ENCODE measurements at regions not wholly inside any gene's neighbourhood (a gene's known extent, or its start where the extent isn't known, plus 50 kb on each side); places are given as distances from the start of the nearest gene placed in this dataset.
"Not testable (repeated sequence)": the region's sequence is repeated elsewhere in the genome, so short reads cannot be mapped to it uniquely, and the experiment has no call there.

DNA sequence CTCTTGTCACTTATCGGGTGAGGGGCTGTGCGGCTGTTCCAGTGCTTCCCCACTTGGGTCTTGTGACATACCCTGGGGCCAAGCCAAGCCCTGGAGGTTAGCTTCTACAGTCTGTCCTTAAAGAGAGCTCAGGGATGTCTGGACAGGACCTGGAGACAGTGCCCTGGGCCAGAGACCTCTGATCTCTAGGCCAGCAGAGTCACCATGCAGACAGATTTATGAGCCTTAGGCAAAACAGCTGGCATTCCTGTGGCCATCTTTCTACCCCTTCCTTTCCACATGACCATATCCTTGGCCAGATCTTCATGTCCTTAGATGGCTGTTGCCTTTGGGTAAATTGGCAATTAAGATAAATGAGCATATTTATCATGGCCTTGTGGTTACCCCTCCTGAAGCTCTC lies 678.6 kb downstream of the MAFB start:
- TF ChIP-seq, protein P1, sequence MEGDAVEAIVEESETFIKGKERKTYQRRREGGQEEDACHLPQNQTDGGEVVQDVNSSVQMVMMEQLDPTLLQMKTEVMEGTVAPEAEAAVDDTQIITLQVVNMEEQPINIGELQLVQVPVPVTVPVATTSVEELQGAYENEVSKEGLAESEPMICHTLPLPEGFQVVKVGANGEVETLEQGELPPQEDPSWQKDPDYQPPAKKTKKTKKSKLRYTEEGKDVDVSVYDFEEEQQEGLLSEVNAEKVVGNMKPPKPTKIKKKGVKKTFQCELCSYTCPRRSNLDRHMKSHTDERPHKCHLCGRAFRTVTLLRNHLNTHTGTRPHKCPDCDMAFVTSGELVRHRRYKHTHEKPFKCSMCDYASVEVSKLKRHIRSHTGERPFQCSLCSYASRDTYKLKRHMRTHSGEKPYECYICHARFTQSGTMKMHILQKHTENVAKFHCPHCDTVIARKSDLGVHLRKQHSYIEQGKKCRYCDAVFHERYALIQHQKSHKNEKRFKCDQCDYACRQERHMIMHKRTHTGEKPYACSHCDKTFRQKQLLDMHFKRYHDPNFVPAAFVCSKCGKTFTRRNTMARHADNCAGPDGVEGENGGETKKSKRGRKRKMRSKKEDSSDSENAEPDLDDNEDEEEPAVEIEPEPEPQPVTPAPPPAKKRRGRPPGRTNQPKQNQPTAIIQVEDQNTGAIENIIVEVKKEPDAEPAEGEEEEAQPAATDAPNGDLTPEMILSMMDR (IDR thresholded peaks at IDR 0.05; ENCODE audit: low read depth, low read length) = no peak
- H3K4me3 ChIP-seq (ENCODE audit: low read depth, low read length) = no peak overlapping the region
- no peak overlapping the region for H3K27ac ChIP-seq (ENCODE audit: low read depth, low read length)
- H3K27me3 ChIP-seq (ENCODE audit: control insufficient read depth, insufficient read depth, low read length) = no peaks in the 10 kb centered on the region
- POLR2A ChIA-PET = no interaction called here
- no peak for DNase-seq (ENCODE audit: low read depth, low spot score)
- H3K9me3 ChIP-seq (ENCODE audit: control insufficient read depth, insufficient read depth, low read length) = no peaks in the 10 kb centered on the region
- CTCF ChIA-PET = no interaction called here

DNA sequence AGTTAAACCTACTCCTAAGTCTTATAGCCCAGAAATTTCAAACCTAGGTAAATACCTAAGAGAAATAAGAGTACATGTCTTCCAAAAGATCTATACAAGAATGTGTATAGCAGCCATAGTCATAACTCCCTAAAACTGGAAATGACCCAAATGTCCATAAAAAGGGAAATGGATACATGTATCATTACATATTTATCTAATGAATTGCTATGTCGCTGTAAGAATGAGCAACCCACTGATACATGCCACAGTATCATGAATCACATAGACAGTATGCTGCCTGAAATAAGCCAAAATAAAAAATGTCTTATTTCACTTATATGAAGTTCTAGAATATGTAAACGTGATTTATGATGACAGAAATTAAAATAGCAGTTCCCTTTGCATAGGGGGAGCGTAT lies 679.5 kb downstream of the MAFB start:
- TF ChIP-seq, protein P1 (IDR thresholded peaks at IDR 0.05; ENCODE audit: low read depth, low read length) = no peak
- Histone ChIP-seq H3K27ac (ENCODE audit: low read depth, low read length) (no peak overlapping the region), H3K4me3 (ENCODE audit: low read depth, low read length) (no peak overlapping the region), H3K27me3 (ENCODE audit: control insufficient read depth, insufficient read depth, low read length) (no peaks in the 10 kb centered on the region), H3K9me3 (ENCODE audit: control insufficient read depth, insufficient read depth, low read length) (no peaks in the 10 kb centered on the region)
- ChIA-PET POLR2A (no interaction called here), CTCF (no interaction called here)
- no peak for DNase-seq (ENCODE audit: low read depth, low spot score)

DNA sequence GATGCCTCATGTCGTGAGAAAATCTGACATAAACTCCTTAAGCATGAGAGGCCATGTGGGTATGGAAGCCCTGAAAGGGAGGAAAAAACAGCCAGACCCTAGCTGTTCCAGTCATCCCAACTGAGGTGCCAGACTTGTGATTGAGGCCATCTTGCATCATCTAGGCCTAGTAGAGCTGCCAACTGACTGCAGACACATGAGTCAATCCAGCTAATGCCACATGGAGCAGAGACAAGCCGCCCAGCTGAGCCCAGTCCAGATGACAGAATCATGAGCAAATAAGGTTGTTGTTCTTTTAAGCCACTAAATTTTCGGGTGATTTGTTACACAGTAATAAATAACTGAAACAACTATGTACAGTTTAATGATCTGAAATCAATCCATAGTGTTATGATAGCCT lies 680.9 kb downstream of the MAFB start:
- ChIA-PET CTCF (no interaction called here), POLR2A (no interaction called here)
- Histone ChIP-seq H3K9me3 (ENCODE audit: control insufficient read depth, insufficient read depth, low read length) (no peaks in the 10 kb centered on the region), H3K27me3 (ENCODE audit: control insufficient read depth, insufficient read depth, low read length) (no peaks in the 10 kb centered on the region), H3K4me3 (ENCODE audit: low read depth, low read length) (no peak overlapping the region), H3K27ac (ENCODE audit: low read depth, low read length) (no peak overlapping the region)
- TF ChIP-seq, protein P1 (IDR thresholded peaks at IDR 0.05; ENCODE audit: low read depth, low read length) = no peak
- DNase-seq (ENCODE audit: low read depth, low spot score) = no peak

DNA sequence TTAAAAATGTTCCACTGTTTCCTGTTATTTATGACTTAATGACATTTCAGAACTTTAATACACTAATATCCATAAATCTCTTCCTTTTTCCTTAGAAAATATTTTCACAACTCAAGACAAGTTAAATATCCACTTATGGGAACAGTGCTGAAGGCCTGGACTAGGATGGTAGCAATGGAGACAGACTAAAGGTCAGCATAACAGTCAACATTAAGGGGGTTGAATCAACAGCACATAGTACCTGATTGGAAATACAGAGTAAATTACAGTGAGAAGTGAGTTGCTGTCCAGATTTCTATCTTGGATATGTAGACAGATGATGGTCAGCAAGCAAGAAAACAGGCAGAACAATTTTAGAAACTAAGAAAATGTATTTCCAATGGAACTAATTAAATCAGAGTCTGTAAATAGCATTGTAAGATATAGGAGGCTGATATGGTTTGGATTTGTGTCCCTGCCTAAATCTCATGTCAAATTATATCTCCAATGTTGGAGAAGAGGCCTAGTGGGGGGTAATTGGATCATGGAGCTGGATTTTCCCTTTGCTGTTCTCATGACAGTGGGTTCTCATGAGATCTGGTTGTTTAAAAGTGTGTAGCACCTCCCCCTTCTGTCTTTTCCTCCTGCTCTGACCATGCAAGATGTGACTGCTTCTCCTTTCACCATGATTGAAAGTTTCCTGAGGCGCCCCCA lies 682.7 kb downstream of the MAFB start:
- CTCF ChIA-PET = no interaction called here
- Histone ChIP-seq H3K27me3 (ENCODE audit: control insufficient read depth, insufficient read depth, low read length) (no peaks in the 10 kb centered on the region), H3K9me3 (ENCODE audit: control insufficient read depth, insufficient read depth, low read length) (no peaks in the 10 kb centered on the region), H3K4me3 (ENCODE audit: low read depth, low read length) (no peak overlapping the region), H3K27ac (ENCODE audit: low read depth, low read length) (no peak overlapping the region)
- TF ChIP-seq, protein P1 (IDR thresholded peaks at IDR 0.05; ENCODE audit: low read depth, low read length) = no peak
- POLR2A ChIA-PET = no interaction called here
- no peak for DNase-seq (ENCODE audit: low read depth, low spot score)

DNA sequence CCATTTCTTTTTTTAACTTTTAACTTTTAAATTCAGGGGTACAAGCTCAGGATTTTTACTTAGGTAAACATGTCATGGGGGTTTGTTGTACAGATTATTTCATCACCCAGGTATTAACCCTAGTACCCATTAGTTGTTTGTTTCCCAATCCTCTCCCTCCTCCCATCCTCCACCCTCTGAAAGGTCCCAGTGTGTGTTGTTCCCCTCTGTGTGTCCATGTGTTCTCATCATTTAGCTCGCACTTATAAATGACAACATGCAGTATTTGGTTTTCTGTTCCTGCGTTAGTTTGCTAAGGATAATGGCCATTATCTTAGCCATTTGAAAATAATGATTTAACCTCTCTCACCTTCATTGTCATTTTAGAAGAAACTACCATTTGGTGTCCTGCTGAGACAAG lies 684.9 kb downstream of the MAFB start:
- H3K27ac ChIP-seq (ENCODE audit: low read depth, low read length); H3K4me3 ChIP-seq (ENCODE audit: low read depth, low read length); CTCF ChIA-PET; H3K27me3 ChIP-seq (ENCODE audit: control insufficient read depth, insufficient read depth, low read length); POLR2A ChIA-PET; H3K9me3 ChIP-seq (ENCODE audit: control insufficient read depth, insufficient read depth, low read length); DNase-seq (ENCODE audit: low read depth, low spot score): not testable (repeated sequence)

DNA sequence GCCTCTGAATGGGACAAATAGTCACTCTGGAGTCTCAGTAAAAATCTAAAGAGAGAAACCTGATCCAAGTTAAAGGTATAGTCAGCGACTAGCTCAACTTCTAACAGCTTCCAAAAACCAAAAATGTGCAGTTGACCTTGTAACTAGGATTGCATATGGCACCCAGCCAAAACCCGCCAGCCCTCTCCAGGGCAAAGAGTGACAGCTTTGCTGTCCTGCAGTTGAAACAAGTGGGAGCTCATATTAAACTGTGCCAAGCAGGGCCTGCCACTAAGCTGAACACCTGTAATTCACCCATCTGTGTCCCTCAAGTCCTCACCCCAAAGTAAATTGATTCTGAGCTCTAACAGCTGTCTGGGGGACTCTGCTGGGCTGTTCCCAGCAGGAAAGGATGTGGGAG lies 695.3 kb downstream of the MAFB start:
- Histone ChIP-seq H3K4me3 (ENCODE audit: low read depth, low read length) (no peak overlapping the region), H3K9me3 (ENCODE audit: control insufficient read depth, insufficient read depth, low read length) (no peaks in the 10 kb centered on the region), H3K27me3 (ENCODE audit: control insufficient read depth, insufficient read depth, low read length) (no peaks in the 10 kb centered on the region), H3K27ac (ENCODE audit: low read depth, low read length) (peak overlapping the region; percentile 12)
- TF ChIP-seq, protein P1 (IDR thresholded peaks at IDR 0.05; ENCODE audit: low read depth, low read length) = no peak
- no peak for DNase-seq (ENCODE audit: low read depth, low spot score)
- ChIA-PET CTCF (no interaction called here), POLR2A (no interaction called here)

Data from AG04450 (cell line).